ENCODE measurements at regions not wholly inside any gene's neighbourhood (a gene's known extent, or its start where the extent isn't known, plus 50 kb on each side); places are given as distances from the start of the nearest gene placed in this dataset.

- H3K4me1 ChIP-seq, result no peaks in the 10 kb centered on the region
- WGBS, 2 donors, result 100% methylated on average over 3 of the region's 26 CpGs; no CpG with 5 or more reads in 1 of the 2 donors
- H3K36me3 ChIP-seq, result no peaks in the 10 kb centered on the region
- no peaks in the 10 kb centered on the region for H3K9me3 ChIP-seq
- no peak for DNase-seq
- no peak overlapping the region for H3K4me3 ChIP-seq
- no peak overlapping the region for H3K27ac ChIP-seq
- TF ChIP-seq CTCF (IDR thresholded peaks at IDR 0.05) (no peak), POLR2A (IDR thresholded peaks at IDR 0.05) (no peak)
- intact Hi-C loops (cut with DNase I), result no loop called here
- H3K27me3 ChIP-seq, result no peaks in the 10 kb centered on the region
Observed at GRCh38 chr4:121238461-121238860, 74.3 kb upstream of the TNIP3 start.

GRCh38 chr4:121237069-121237399 is 72.9 kb upstream of the TNIP3 start:
- Histone ChIP-seq H3K4me1 (no peaks in the 10 kb centered on the region), H3K27ac (no peak overlapping the region), H3K4me3 (no peak overlapping the region), H3K9me3 (no peaks in the 10 kb centered on the region), H3K27me3 (no peaks in the 10 kb centered on the region), H3K36me3 (no peaks in the 10 kb centered on the region)
- WGBS, 2 donors, result 84 to 85% methylated on average over 2 of the region's 2 CpGs
- TF ChIP-seq POLR2A (IDR thresholded peaks at IDR 0.05), result no peak
- TF ChIP-seq CTCF (IDR thresholded peaks at IDR 0.05), result no peak
- no peak for DNase-seq
- intact Hi-C loops (cut with DNase I), result no loop called here

- H3K9me3 ChIP-seq, result no peaks in the 10 kb centered on the region
- intact Hi-C loops (cut with DNase I), result no loop called here
- H3K27ac ChIP-seq, result no peak overlapping the region
- no peaks in the 10 kb centered on the region for H3K27me3 ChIP-seq
- H3K4me3 ChIP-seq, result no peak overlapping the region
- H3K4me1 ChIP-seq, result no peaks in the 10 kb centered on the region
- 75 to 80% methylated on average over 6 of the region's 6 CpGs for whole genome bisulfite sequencing, 2 donors
- no peak for TF ChIP-seq CTCF (IDR thresholded peaks at IDR 0.05)
- TF ChIP-seq POLR2A (IDR thresholded peaks at IDR 0.05), result no peak
- DNase-seq, result no peak
- no peaks in the 10 kb centered on the region for H3K36me3 ChIP-seq
Observed at GRCh38 chr4:121236353-121237068, 72.4 kb upstream of the TNIP3 start.

DNA sequence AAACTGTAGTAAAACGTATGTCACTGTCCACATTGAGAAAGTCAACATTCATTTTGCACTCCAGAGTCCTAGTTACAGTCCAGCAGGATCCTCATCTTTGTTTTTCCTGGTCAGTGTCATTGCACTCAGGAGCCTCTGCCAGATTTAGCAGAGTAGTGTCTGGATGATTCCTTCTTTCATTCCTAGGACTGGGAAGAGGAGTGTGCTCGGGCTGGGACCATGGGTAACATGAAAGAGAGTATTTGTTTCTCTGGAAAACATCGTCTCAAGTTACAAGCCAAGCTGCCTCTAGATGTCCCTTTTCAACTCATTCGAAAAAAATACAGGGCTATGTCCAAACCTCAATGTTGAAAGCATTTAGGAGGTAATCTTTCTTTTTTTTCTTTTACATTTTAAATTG is 69.9 kb upstream of the TNIP3 start:
- 52 to 54% methylated on average over 4 of the region's 4 CpGs for WGBS, 2 donors

DNA sequence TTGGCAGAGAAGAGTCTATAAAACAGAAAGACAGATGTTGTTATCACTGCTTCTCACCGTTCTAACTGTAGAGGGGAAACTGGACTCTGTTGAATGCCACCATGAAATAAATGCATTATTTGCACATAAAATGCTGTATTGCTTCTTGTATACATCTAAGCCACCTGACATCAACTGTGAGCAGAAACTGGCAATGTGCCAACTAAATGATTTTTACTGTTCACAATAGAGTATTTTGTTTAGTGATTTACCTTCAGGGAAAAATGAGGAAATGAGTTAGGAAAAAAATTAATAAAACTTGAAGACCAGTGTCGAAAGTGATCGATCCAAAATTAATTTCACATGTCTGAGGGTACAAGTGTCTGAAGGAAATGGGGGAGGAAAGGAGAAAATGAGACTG is 65.9 kb upstream of the TNIP3 start:
- WGBS, 2 donors, result 80 to 90% methylated on average over 3 of the region's 3 CpGs
- no peaks in the 10 kb centered on the region for H3K4me1 ChIP-seq
- TF ChIP-seq POLR2A (IDR thresholded peaks at IDR 0.05) (no peak), CTCF (IDR thresholded peaks at IDR 0.05) (no peak)
- no peaks in the 10 kb centered on the region for H3K27me3 ChIP-seq
- H3K9me3 ChIP-seq, result no peaks in the 10 kb centered on the region
- H3K36me3 ChIP-seq, result no peaks in the 10 kb centered on the region
- no peak overlapping the region for H3K27ac ChIP-seq
- no peak for DNase-seq
- H3K4me3 ChIP-seq, result no peak overlapping the region
- intact Hi-C loops (cut with DNase I), result no loop called here

More for the DNA sequence above, 69.9 kb upstream of the TNIP3 start:
- Histone ChIP-seq H3K27ac (no peak overlapping the region), H3K27me3 (no peaks in the 10 kb centered on the region), H3K36me3 (no peaks in the 10 kb centered on the region), H3K4me1 (no peaks in the 10 kb centered on the region), H3K4me3 (no peak overlapping the region), H3K9me3 (no peaks in the 10 kb centered on the region)
- TF ChIP-seq CTCF (IDR thresholded peaks at IDR 0.05), result no peak
- TF ChIP-seq POLR2A (IDR thresholded peaks at IDR 0.05), result no peak
- no peak for DNase-seq
- intact Hi-C loops (cut with DNase I), result no loop called here

Data from esophagus squamous epithelium (tissue), 5 donors.